ENCODE measurements at regions not wholly inside any gene's neighbourhood (a gene's known extent, or its start where the extent isn't known, plus 50 kb on each side); places are given as distances from the start of the nearest gene placed in this dataset.

DNA sequence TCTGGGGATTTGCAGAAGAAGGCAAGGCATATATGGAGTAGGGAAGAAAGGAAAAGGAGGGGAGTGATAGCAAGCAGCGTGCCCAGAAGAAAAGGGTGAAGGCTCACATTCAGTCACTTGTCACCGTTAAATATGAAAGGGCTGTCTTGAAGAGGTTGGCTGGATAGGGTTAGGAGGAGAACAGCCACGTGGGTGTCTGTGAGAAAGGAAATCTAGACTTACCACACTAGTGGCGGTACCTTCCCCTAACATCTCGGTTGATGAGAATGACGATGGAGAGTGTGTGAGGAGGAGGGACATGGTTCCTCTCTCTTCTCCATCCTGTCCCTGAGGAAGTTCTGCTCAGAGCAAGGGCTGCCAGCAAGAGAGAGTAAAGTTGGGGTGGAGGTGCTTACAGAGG, 74.3 kb upstream of the CCN6 start:
- Histone ChIP-seq H3K36me3 (ENCODE audit: control insufficient read depth, low read depth, low read length) (no peaks in the 10 kb centered on the region), H3K27ac (ENCODE audit: low read length) (no peak overlapping the region), H3K9me3 (ENCODE audit: control insufficient read depth, low read depth, low read length) (no peaks in the 10 kb centered on the region), H3K27me3 (ENCODE audit: control insufficient read depth, insufficient read depth, low read length) (no peaks in the 10 kb centered on the region), H3K4me3 (ENCODE audit: low read length) (no peak overlapping the region), H3K9ac (ENCODE audit: low read length) (no peak overlapping the region), H3K4me1 (ENCODE audit: control insufficient read depth, low read depth, low read length) (no peaks in the 10 kb centered on the region)

GRCh38 chr6:111980143-111980542, 73.8 kb upstream of the CCN6 start:
- Histone ChIP-seq H3K27ac (ENCODE audit: low read length) (no peak overlapping the region), H3K27me3 (ENCODE audit: control insufficient read depth, insufficient read depth, low read length) (no peaks in the 10 kb centered on the region), H3K4me3 (ENCODE audit: low read length) (no peak overlapping the region), H3K36me3 (ENCODE audit: control insufficient read depth, low read depth, low read length) (no peaks in the 10 kb centered on the region), H3K4me1 (ENCODE audit: control insufficient read depth, low read depth, low read length) (peaks cover 3% of the 10 kb centered on the region), H3K9ac (ENCODE audit: low read length) (no peak overlapping the region), H3K9me3 (ENCODE audit: control insufficient read depth, low read depth, low read length) (no peaks in the 10 kb centered on the region)

DNA sequence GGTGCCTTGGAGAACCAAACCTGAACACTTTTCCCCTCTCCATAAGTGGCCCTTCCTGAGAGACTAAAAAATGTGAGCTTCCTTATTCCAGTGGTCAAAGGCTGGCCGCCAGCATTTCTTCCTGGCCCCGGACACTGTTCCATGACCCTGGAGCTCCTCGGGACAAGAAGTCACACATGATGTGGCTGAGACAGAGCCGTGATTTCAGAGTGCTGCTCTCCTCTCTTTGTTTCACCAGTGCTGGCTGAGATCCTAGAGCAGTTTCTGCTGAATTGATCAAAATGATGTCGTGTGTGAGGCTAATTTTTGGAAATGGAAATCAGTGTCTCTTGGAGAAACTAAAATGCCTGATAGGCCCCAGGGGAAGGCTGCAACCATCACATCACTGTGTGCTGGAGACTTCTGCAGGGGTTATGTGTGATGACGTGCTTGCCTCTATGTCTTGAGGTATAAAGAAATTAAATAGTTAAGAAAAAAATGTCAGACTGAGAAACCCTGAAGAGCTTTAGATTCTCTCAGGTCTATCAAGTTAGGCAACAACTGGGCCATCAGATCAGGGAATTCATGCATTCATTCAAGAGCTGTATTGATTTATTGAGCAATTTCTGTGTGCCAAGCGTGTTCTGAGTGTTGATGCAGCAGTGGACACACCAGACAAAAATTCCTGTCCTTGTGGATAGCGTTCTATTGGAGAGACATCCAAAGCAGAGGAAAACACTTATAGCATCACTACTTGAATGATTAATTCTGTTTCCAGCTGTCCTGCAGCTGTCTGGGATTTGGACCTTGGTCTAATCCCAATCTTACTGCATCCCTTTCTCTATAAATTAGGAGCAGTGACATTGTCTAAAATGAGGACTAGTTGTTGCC, 72.7 kb upstream of the CCN6 start:
- H3K9ac ChIP-seq (ENCODE audit: low read length), result no peak overlapping the region
- no peaks in the 10 kb centered on the region for H3K9me3 ChIP-seq (ENCODE audit: control insufficient read depth, low read depth, low read length)
- peaks cover 13% of the 10 kb centered on the region for H3K4me1 ChIP-seq (ENCODE audit: control insufficient read depth, low read depth, low read length)
- no peak overlapping the region for H3K4me3 ChIP-seq (ENCODE audit: low read length)
- no peaks in the 10 kb centered on the region for H3K27me3 ChIP-seq (ENCODE audit: control insufficient read depth, insufficient read depth, low read length)
- no peak overlapping the region for H3K27ac ChIP-seq (ENCODE audit: low read length)
- H3K36me3 ChIP-seq (ENCODE audit: control insufficient read depth, low read depth, low read length), result no peaks in the 10 kb centered on the region

GRCh38 chr6:111982681-111983080, 71.2 kb upstream of the CCN6 start:
- Histone ChIP-seq H3K4me1 (ENCODE audit: control insufficient read depth, low read depth, low read length) (peaks cover 13% of the 10 kb centered on the region), H3K9ac (ENCODE audit: low read length) (no peak overlapping the region), H3K36me3 (ENCODE audit: control insufficient read depth, low read depth, low read length) (no peaks in the 10 kb centered on the region), H3K27ac (ENCODE audit: low read length) (no peak overlapping the region), H3K9me3 (ENCODE audit: control insufficient read depth, low read depth, low read length) (no peaks in the 10 kb centered on the region), H3K27me3 (ENCODE audit: control insufficient read depth, insufficient read depth, low read length) (no peaks in the 10 kb centered on the region), H3K4me3 (ENCODE audit: low read length) (no peak overlapping the region)

GRCh38 chr6:111983193-111983592, 70.7 kb upstream of the CCN6 start:
- Histone ChIP-seq H3K9ac (ENCODE audit: low read length) (no peak overlapping the region), H3K4me1 (ENCODE audit: control insufficient read depth, low read depth, low read length) (peaks cover 13% of the 10 kb centered on the region), H3K27ac (ENCODE audit: low read length) (no peak overlapping the region), H3K36me3 (ENCODE audit: control insufficient read depth, low read depth, low read length) (no peaks in the 10 kb centered on the region), H3K4me3 (ENCODE audit: low read length) (no peak overlapping the region), H3K9me3 (ENCODE audit: control insufficient read depth, low read depth, low read length) (no peaks in the 10 kb centered on the region), H3K27me3 (ENCODE audit: control insufficient read depth, insufficient read depth, low read length) (no peaks in the 10 kb centered on the region)

DNA sequence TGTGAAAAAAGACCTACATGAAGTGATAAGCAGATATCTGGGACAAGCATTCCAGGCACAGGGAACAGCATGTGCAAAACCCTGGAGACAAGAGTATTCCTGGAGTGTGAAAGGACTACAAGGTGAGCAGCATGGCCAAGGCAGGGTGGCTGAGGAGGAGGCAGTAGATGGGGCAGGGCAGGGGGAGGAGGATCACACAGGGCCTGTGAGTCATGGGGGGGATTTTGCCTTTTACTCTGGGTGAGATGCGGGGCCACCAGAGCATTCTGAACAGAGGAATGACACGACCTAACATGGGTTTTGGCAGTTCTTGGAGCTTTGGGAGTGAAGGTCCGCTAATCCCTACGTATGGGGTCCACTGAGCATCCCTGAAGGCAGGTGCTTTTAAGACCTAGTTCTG, 69.8 kb upstream of the CCN6 start:
- Histone ChIP-seq H3K9ac (ENCODE audit: low read length) (no peak overlapping the region), H3K27ac (ENCODE audit: low read length) (no peak overlapping the region), H3K4me1 (ENCODE audit: control insufficient read depth, low read depth, low read length) (peaks cover 13% of the 10 kb centered on the region), H3K9me3 (ENCODE audit: control insufficient read depth, low read depth, low read length) (no peaks in the 10 kb centered on the region), H3K27me3 (ENCODE audit: control insufficient read depth, insufficient read depth, low read length) (no peaks in the 10 kb centered on the region), H3K36me3 (ENCODE audit: control insufficient read depth, low read depth, low read length) (no peaks in the 10 kb centered on the region), H3K4me3 (ENCODE audit: low read length) (no peak overlapping the region)

DNA sequence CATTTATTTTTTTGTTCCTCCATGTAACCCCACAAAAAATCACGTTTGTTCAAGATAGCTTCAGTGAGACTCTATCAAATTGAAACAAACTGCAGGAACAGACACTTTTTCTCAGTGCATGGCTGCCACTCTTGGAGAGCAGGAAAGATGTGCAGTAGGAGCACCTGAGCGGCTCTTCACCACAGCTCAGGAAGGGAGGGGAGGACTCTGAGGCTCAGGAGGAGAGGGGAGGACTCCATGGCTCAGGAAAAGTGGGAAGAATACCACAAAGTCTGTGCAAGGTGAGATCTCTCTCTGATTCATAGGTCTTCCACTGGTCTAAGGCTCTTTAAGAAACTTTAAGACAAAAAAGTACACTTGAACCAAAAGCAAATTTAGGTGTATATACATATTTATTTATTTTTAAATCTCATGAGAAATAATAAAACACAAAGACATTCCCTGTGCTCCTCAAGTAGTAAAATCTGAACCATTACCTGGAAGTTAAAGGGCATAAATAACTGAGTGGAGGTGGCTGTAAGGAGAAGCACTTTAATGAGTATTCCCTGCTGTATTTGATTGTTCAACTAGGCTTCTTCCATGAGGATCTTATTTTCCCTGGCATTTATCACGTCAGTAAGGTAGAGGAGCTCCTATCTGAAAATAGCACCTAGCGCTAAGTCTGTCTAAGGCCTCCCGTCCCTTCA, 69.2 kb upstream of the CCN6 start:
- Histone ChIP-seq H3K4me1 (ENCODE audit: control insufficient read depth, low read depth, low read length) (peaks cover 13% of the 10 kb centered on the region), H3K36me3 (ENCODE audit: control insufficient read depth, low read depth, low read length) (no peaks in the 10 kb centered on the region), H3K9me3 (ENCODE audit: control insufficient read depth, low read depth, low read length) (no peaks in the 10 kb centered on the region), H3K4me3 (ENCODE audit: low read length) (no peak overlapping the region), H3K27ac (ENCODE audit: low read length) (no peak overlapping the region), H3K9ac (ENCODE audit: low read length) (no peak overlapping the region), H3K27me3 (ENCODE audit: control insufficient read depth, insufficient read depth, low read length) (no peaks in the 10 kb centered on the region)

GRCh38 chr6:111985202-111985731, 68.6 kb upstream of the CCN6 start:
- no peak overlapping the region for H3K9ac ChIP-seq (ENCODE audit: low read length)

GRCh38 chr6:111986651-111987050, 67.3 kb upstream of the CCN6 start:
- H3K4me3 ChIP-seq (ENCODE audit: low read length), result no peak overlapping the region
- H3K9me3 ChIP-seq (ENCODE audit: control insufficient read depth, low read depth, low read length), result no peaks in the 10 kb centered on the region
- no peaks in the 10 kb centered on the region for H3K27me3 ChIP-seq (ENCODE audit: control insufficient read depth, insufficient read depth, low read length)
- H3K4me1 ChIP-seq (ENCODE audit: control insufficient read depth, low read depth, low read length), result peaks cover 13% of the 10 kb centered on the region
- no peaks in the 10 kb centered on the region for H3K36me3 ChIP-seq (ENCODE audit: control insufficient read depth, low read depth, low read length)
- H3K9ac ChIP-seq (ENCODE audit: low read length), result no peak overlapping the region
- H3K27ac ChIP-seq (ENCODE audit: low read length), result no peak overlapping the region

More at GRCh38 chr6:111985202-111985731, 68.6 kb upstream of the CCN6 start:
- no peaks in the 10 kb centered on the region for H3K9me3 ChIP-seq (ENCODE audit: control insufficient read depth, low read depth, low read length)
- H3K27me3 ChIP-seq (ENCODE audit: control insufficient read depth, insufficient read depth, low read length), result no peaks in the 10 kb centered on the region
- peaks cover 13% of the 10 kb centered on the region for H3K4me1 ChIP-seq (ENCODE audit: control insufficient read depth, low read depth, low read length)
- H3K27ac ChIP-seq (ENCODE audit: low read length), result no peak overlapping the region
- H3K36me3 ChIP-seq (ENCODE audit: control insufficient read depth, low read depth, low read length), result no peaks in the 10 kb centered on the region
- peak overlapping the region; percentile 10 for H3K4me3 ChIP-seq (ENCODE audit: low read length)

DNA sequence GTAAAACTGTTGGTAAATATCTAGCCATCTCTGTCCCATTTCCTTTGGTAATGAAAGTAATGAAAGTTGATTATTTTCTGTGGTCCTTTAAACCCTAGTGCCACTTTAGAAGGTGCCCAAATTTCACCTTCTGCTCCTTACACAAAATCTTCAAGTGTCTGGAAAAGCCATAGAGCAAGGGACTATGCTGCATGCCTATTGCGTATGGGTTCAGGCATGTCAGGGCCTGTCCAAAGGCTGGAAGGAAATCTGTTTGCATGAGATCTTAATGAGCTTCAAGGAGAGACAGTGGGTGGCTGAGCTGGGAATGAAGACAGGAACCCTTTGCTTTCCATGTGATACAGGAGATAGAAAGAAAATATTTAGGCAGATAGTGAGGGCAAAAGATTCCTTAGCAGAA, 66.6 kb upstream of the CCN6 start:
- Histone ChIP-seq H3K4me3 (ENCODE audit: low read length) (no peak overlapping the region), H3K36me3 (ENCODE audit: control insufficient read depth, low read depth, low read length) (no peaks in the 10 kb centered on the region), H3K9ac (ENCODE audit: low read length) (no peak overlapping the region), H3K27ac (ENCODE audit: low read length) (no peak overlapping the region), H3K4me1 (ENCODE audit: control insufficient read depth, low read depth, low read length) (peaks cover 13% of the 10 kb centered on the region), H3K9me3 (ENCODE audit: control insufficient read depth, low read depth, low read length) (no peaks in the 10 kb centered on the region), H3K27me3 (ENCODE audit: control insufficient read depth, insufficient read depth, low read length) (no peaks in the 10 kb centered on the region)

DNA sequence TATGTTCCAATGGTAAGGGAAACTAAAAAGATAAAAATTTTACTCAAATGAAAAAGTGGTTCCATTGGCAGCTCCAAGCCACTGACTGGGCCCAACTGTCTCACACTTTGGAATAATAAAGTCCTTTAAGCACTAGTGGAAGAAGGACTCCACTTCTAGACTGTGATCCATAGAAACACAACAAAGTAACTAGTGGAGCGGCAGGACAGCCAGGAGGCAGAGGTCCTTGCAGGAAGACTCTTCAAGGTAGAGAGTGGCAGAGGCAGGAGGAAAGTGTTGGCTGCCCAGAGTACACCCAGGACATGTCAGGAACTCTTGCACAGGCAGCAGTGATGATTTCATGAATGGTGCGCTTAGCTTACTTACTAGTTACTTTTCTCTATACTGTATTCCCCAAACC, 65.0 kb upstream of the CCN6 start:
- Histone ChIP-seq H3K4me1 (ENCODE audit: control insufficient read depth, low read depth, low read length) (peaks cover 13% of the 10 kb centered on the region), H3K27me3 (ENCODE audit: control insufficient read depth, insufficient read depth, low read length) (no peaks in the 10 kb centered on the region), H3K9me3 (ENCODE audit: control insufficient read depth, low read depth, low read length) (no peaks in the 10 kb centered on the region), H3K27ac (ENCODE audit: low read length) (no peak overlapping the region), H3K4me3 (ENCODE audit: low read length) (no peak overlapping the region), H3K36me3 (ENCODE audit: control insufficient read depth, low read depth, low read length) (no peaks in the 10 kb centered on the region), H3K9ac (ENCODE audit: low read length) (no peak overlapping the region)

Data from iPS-18a (cell line).